SK-N-DZ (cell line): ENCODE measurements at regions not wholly inside any gene's neighbourhood (a gene's known extent, or its start where the extent isn't known, plus 50 kb on each side); places are given as distances from the start of the nearest gene placed in this dataset.
"Not testable (repeated sequence)": the region's sequence is repeated elsewhere in the genome, so short reads cannot be mapped to it uniquely, and the experiment has no call there.

Source experiments
- DNase-seq: peaks from one replicate; pipeline ENCODE4 v3.0.0-alpha.2; 2015; ENCODE audit warnings: low spot score

- no peak for DNase-seq
Measured at GRCh38 chr1:68780919-68781318, 284.0 kb upstream of the DEPDC1 start.

DNA sequence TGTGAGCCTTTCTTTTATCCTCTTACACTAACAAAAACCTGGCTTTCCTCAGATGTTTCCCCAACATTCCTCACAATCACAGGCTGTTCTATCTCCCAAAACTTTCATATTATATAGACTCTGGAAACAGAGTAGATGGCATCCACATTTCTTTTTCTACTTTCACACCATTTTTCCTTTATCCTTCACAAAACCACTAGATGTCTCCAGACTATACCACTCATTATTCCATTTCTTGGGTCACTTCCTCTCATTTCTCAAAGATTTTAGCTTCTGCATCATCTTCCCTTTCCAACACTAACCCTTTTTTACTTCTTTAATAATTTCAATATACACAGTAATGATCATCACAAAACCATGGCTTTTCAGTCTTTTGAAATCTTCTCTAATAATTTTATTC is 286.0 kb upstream of the DEPDC1 start:
- no peak for DNase-seq

DNA sequence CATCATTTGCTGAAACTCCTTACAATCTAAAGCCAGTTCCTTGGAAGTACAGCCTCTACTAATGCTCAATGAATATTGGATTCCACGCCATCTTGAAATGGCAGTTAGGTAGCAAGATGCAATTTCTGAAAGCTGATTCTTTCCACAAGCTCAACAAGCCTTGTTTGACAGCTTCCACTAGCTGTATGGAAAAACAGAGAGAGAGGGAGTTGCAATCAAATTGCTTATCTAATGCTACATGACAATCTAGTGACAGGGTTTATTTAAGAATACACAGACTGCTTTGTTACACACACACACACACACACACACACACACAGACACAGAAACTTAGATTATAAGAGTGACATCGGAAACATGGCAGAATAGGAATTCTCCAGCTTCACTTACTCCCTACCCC is 288.4 kb upstream of the DEPDC1 start:
- no peak for DNase-seq

DNA sequence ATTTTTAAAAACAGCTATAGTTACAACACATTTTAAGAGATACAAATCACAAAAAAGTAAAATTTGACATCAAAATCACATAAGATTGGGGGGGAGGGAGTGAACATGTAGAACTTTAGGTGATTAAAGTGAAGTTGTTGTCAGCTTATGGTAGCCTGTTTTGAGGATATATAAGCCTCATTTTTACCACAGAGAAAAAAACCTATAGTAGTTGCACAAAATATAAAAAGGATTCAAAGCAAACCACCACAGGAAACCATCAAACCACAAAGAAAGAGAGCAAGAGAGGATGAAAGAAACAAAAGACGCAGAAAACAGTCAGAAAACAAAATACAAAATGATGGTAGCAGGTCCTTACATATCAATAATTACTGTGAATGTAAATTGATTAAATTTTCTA is 291.9 kb upstream of the DEPDC1 start:
- no peak for DNase-seq

DNA sequence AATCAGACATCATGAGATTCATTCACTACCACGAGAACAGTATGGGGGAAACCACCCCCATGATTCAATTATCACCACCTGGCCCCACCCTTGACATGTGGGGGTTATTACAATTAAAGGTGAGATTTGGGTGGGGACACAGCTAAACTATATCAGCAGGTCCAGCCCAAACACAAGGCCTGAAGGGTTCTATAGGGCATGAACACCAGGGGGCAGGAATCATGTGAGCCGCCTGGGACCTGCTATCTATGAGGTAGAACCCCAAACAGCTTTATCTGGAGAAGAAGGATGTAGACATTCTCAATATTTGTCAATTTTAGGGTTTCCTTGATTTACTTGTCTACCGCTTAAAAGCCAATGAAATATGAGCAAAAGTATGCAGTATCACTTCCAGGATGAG is 294.9 kb upstream of the DEPDC1 start:
- DNase-seq = no peak

DNA sequence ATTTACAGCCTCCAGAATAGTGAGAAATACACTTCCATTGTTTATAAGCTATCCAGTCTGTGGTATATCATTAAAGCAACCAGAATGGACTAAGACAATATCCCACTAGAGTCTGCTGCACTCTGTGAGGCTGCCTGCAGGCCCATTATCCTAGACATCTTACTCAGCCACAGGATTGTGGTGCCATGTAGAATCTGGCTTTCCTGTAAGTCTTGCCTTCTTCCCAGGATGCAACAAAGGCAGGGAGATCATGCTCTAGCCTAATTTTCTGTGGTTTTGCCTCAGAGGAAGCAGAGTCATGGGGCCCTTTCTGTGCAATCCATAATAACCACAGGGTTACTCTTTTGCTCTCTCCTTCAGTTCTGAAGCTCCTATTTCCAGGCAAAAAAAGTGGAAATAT is 299.1 kb upstream of the DEPDC1 start:
- DNase-seq = no peak

GRCh38 chr1:68796888-68797287 is 300.0 kb upstream of the DEPDC1 start:
- DNase-seq = no peak

- DNase-seq = no peak
Measured at GRCh38 chr1:68798071-68798470, 301.2 kb upstream of the DEPDC1 start.

- no peak for DNase-seq
Measured at GRCh38 chr1:68799096-68799495, 302.2 kb upstream of the DEPDC1 start.

- no peak for DNase-seq
Measured at GRCh38 chr1:68800182-68800581, 303.3 kb upstream of the DEPDC1 start.

- DNase-seq = no peak
Measured at GRCh38 chr1:68801440-68801839, 304.6 kb upstream of the DEPDC1 start.

DNA sequence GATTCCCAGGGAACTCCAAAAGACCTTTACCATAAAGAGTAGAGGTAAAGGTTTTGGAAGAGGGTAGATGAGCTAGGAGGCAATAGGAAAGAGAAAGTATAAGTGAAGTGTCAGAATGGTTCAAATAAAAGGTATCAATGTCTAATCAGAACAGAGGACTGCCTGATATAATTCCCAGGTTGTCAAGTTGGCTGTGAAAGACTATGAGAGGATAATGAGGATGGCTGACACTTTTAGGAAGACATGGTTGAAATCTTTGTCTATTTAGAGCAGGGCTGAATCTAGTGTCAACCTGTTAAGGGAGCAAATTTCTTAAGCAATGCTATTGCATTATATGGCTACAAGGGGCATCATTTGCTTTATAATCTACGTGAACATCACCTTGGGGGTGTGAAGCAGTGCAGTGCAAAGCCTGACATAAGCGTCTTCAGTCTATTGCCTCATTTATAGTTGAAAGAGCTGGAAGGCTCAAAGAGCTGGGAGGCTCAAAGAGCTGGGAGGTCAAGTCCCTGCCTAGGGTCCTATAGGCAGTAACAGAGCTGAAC is 308.3 kb upstream of the DEPDC1 start:
- DNase-seq = no peak

DNA sequence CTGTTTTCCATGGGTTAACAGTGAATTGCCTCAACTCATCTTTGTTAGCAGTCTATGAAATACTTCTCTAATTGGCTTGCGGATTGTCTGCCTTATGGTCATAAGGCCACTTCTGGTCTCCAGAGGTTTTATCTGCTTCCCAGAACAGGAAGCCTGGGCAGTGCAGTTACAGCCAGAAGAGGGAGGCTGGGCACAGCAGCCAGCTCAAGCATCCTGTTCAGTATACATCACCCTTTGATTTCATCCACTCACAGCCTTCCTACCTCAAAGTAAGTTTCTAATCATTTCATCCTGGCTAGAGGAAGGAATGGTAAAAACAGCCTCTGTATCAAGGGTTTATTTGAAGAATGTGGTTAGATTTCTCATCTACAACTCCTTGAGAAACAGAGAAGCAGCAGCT is 311.5 kb upstream of the DEPDC1 start:
- DNase-seq = no peak

- DNase-seq = no peak
Measured at GRCh38 chr1:68811806-68812205, 314.9 kb upstream of the DEPDC1 start.

DNA sequence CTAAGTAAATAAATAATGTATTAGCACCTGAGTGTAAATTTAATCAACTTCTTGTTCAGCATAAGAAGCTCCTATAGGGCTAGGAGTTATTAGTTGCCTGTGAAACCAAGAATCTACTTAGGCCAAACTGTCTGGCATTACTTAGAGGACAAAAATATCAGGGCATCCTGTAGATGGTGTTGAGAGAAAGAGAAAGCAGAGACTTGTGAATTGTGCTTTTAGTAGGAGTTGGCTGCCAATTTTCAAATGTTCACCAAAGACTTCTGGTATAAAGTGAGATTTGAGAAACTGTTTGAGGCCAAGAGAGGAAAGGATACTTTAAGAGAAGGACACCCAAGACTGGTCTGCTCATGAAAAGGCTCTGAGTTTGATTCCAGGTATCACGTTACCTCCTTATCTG is 315.5 kb upstream of the DEPDC1 start:
- no peak for DNase-seq

DNA sequence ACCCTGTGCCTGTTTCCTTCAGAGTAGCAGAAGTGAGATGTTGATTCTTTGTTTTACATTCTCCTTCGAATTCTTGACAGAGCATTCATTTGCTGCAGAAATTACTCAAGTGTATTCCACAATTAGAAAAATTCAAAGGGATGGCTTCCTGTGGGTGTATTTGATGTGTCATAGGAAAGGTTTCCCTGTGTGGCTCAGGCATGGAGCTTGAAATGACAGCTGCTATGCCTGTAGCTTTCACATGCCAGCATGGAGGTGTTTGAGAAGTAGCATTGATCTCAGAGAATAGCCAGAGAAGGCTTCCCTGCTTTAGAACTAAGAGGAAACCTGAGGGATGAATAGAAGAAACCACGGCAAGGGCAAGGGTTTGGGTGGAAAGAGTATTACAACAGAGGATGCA is 317.2 kb upstream of the DEPDC1 start:
- DNase-seq = no peak

GRCh38 chr1:68815632-68816031 is 318.8 kb upstream of the DEPDC1 start:
- DNase-seq = no peak

DNA sequence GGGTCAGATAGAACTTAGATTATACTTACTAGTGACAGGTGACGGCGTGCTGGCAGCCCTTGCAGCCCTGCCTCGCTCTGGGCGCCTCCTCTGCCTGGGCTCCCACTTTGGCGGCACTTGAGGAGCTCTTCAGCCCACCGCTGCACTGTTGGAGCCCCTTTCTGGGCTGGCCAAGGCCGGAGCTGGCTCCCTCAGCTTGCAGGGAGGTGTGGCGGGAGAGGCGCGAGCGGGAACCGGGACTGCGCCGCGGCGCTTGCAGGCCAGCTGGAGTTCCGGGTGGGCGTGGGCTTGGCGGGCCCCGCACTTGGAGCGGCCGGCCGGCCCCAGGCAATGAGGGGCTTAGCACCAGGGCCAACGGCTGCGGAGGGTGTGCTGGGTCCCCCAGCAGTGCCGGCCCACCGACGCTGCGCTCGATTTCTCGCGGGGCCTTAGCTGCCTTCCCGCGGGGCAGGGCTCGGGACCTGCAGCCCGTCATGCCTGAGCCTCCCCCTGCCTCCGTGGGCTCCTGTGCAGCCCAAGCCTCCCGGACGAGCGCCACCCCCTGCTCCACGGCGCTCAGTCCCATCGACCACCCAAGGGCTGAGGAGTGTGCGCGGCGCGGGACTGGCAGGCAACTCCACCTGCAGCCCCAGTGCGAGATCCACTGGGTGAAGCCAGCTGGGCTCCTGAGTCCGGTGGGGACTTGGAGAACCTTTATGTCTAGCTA is 320.8 kb upstream of the DEPDC1 start:
- DNase-seq = not testable (repeated sequence)

GRCh38 chr1:68819190-68819829 is 322.4 kb upstream of the DEPDC1 start:
- DNase-seq = peak; percentile 28

DNA sequence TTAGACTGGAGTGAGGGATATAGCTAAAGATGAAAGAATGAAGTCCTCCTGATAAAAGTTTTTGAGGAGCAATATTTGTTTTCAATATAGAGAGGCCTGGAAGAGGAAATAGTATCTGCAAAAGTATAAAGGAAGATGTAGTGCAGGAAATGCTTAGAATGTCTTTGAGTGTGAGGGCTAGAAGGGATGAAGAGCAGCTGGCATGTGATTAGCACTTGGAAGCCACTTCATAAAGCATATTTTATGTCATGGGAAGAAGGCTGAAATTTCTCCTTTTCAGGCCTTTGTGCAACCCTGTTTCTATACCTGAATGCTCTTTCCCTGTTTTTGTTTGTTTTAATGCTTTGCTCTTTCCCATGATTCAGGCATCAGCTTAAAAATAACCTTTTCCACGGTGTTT is 323.3 kb upstream of the DEPDC1 start:
- no peak for DNase-seq

- no peak for DNase-seq
Measured at GRCh38 chr1:68826836-68827235, 330.0 kb upstream of the DEPDC1 start.

DNA sequence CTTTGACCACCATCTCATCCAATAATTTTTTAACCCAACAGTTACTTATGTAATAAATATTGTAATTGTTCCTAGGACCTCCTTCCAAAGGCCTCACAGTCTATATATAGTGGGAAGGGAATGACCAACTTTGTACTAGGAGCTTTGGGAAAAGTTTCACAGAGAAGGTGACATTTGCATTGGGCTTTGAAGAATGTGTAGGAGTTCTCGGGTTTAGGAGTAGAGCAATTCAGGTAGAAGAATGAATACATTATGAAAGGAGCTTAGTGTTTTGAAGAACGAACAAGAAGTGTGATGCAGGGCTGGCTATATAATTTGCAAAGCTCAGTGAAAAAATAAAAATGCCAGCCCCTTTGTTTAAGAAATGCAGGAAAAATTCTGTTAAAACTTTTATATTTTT is 330.4 kb upstream of the DEPDC1 start:
- DNase-seq = no peak

- no peak for DNase-seq
Measured at GRCh38 chr1:68828013-68828412, 331.1 kb upstream of the DEPDC1 start.
